Adrenal gland (tissue), 9 donors: ENCODE measurements at regions not wholly inside any gene's neighbourhood (a gene's known extent, or its start where the extent isn't known, plus 50 kb on each side); places are given as distances from the start of the nearest gene placed in this dataset.
"Not testable (repeated sequence)": the region's sequence is repeated elsewhere in the genome, so short reads cannot be mapped to it uniquely, and the experiment has no call there.

Experiments
- DNase-seq, 7 donors: peaks; one replicate each; pipeline ENCODE4 v3.0.0-alpha.2; 2019 to 2020
- H3K27ac ChIP-seq, 5 donors: fragments of 200-600 bp; sonication (generic) in 4 of 5; 1 replicate in 3 of 5; 2 replicates in 2 of 5; pipeline versions ENCODE4 v1.5.1 to v1.8.0; 2016 to 2020; ENCODE audit warnings: mild to moderate bottlenecking in 1 of 5
- H3K27me3 ChIP-seq: fragments of 200-600 bp; 2 replicates; pipeline ENCODE4 v1.8.0; 2021
- H3K36me3 ChIP-seq, 2 donors: fragments of 200-600 bp; replicated peaks in 1 of 2; 1 replicate in 1 of 2; 2 replicates in 1 of 2; pipeline versions ENCODE4 v1.5.1 to v1.8.0; 2018 to 2022
- H3K4me1 ChIP-seq, 2 donors: fragments of 200-600 bp; replicated peaks in 1 of 2; 1 replicate in 1 of 2; 2 replicates in 1 of 2; pipeline versions ENCODE4 v1.5.1 to v1.8.0; 2018 to 2021
- H3K4me3 ChIP-seq, 4 donors: fragments of 200-600 bp; sonication (generic) in 3 of 4; one replicate each; pipeline ENCODE4 v1.5.1; 2016 to 2018
- H3K9me3 ChIP-seq, 3 donors: fragments of 200-600 bp; sonication (generic) in 1 of 3; replicated peaks in 1 of 3; 1 replicate in 2 of 3; 2 replicates in 1 of 3; pipeline versions ENCODE4 v1.5.1 to v1.8.0; 2016 to 2021
- CTCF ChIP-seq, 6 experiments: fragments of 450-650 bp in 4 of 6; fragments of 200-600 bp in 2 of 6; sonication (generic) in 1 of 6; IDR thresholded peaks; 1 replicate in 5 of 6; 2 replicates in 1 of 6; pipeline versions ENCODE4 v1.5.1 to v1.8.0; 2016 to 2021; ENCODE audit warnings: antibody characterized with exemption in 6 of 6, mild to moderate bottlenecking in 2 of 6, moderate library complexity in 1 of 6
- POLR2A ChIP-seq, 2 donors: fragments of 450-650 bp; IDR thresholded peaks; one replicate each; pipeline ENCODE4 v1.6.1; 2017; ENCODE audit warnings: antibody characterized with exemption in 2 of 2, mild to moderate bottlenecking in 2 of 2, moderate library complexity in 1 of 2
- WGBS, 4 donors: extraction: QIAGEN DNeasy Blood & Tissue Kit in 2 of 4; methylation state at CpG; one replicate each; pipeline versions ENCODE4 v1.1.5 to v1.1.7; 2013 to 2017; 5-methylcytosine and 5-hydroxymethylcytosine counted together
- intact Hi-C, 2 donors: fragments of 100-400 bp; cut with DNase I; formaldehyde crosslinking; loops; one replicate each; pipeline versions ENCODE4 v1.14.1 to v1.15.0; 2022 to 2023
- donor health status: healthy with polysubstance abuse.
- donor health status: Bipolar disorder and iron deficiency.
- donor health status: DM: yes; HTN: yes; CAD: no.
- donor health status: DM: no; HTN: no; CAD: no.
- donor health status: DM: no; HTN: no; CAD: no.

DNA sequence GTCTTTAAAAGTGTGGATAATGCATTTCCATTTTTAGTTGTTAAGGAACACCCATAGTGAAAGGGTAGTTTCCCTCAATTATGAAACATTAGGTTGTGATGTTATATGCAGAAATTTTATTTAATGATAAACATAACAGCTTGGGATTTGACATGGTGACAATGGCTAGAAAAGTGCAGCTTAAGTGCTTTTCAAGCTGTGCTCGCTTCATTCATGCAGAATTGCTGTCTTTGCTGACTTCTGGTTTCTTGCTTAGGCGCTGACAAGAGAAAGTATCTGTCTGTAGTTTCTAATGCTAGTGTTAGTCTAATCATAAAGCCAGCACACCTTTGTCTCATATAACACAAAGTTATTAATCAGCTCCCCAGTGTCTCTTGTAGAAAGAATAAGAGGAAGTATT lies 170.0 kb downstream of the ARL5B start:
- no peak overlapping the region for H3K4me3 ChIP-seq
- H3K36me3 ChIP-seq: no peaks in the 10 kb centered on the region
- no peak for DNase-seq
- no peaks in the 10 kb centered on the region for H3K9me3 ChIP-seq
- no peak overlapping the region for H3K27ac ChIP-seq
- WGBS, 4 donors: 73 to 81% (median 75%) methylated on average over 2 of the region's 2 CpGs
- no peak for TF ChIP-seq CTCF (IDR thresholded peaks at IDR 0.05)
- TF ChIP-seq POLR2A (IDR thresholded peaks at IDR 0.05): no peak
- no peaks in the 10 kb centered on the region for H3K27me3 ChIP-seq
- no peaks in the 10 kb centered on the region for H3K4me1 ChIP-seq
- intact Hi-C loops: no loop called here

DNA sequence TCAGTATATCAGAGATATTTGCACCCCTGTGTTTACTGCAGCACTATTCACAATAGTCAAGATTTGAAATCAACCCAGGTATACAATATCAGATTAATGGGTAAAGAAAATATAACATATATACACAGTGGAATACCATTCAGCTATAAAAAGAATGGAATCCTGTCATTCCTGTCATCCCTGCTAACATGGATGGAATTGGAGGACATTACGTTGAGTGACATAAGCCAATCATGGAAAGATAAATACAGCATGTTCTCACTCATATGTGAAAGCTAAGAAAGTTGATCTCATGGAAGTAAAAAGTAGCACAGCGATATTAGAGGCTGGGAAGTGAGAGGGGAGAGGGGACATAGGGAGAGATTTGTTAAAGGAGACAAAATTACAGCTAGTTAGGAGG lies 171.0 kb downstream of the ARL5B start:
- Histone ChIP-seq H3K36me3 (no peaks in the 10 kb centered on the region), H3K27me3 (no peaks in the 10 kb centered on the region), H3K4me1 (no peaks in the 10 kb centered on the region), H3K27ac (no peak overlapping the region), H3K9me3 (no peaks in the 10 kb centered on the region), H3K4me3 (no peak overlapping the region)
- 69 to 82% (median 74%) methylated on average over 2 of the region's 2 CpGs for WGBS, 4 donors
- intact Hi-C loops: no loop called here
- DNase-seq: no peak
- TF ChIP-seq CTCF (IDR thresholded peaks at IDR 0.05) (no peak), POLR2A (IDR thresholded peaks at IDR 0.05) (no peak)

GRCh38 chr10:18856623-18857022 lies 192.0 kb upstream of the MALRD1 start:
- 75 to 82% (median 78%) methylated on average over 7 of the region's 7 CpGs for WGBS, 4 donors
- H3K4me3 ChIP-seq, H3K27me3 ChIP-seq, intact Hi-C loops, H3K27ac ChIP-seq, H3K36me3 ChIP-seq, H3K4me1 ChIP-seq, H3K9me3 ChIP-seq, DNase-seq: not testable (repeated sequence)

GRCh38 chr10:18859659-18860058 lies 188.9 kb upstream of the MALRD1 start:
- 60 to 71% (median 67%) methylated on average over 1 of the region's 1 CpG for WGBS, 4 donors
- H3K9me3 ChIP-seq: no peaks in the 10 kb centered on the region
- no peaks in the 10 kb centered on the region for H3K36me3 ChIP-seq
- no peak overlapping the region for H3K27ac ChIP-seq
- intact Hi-C loops: no loop called here
- H3K4me1 ChIP-seq: no peaks in the 10 kb centered on the region
- no peak for DNase-seq
- no peak overlapping the region for H3K4me3 ChIP-seq
- no peak for TF ChIP-seq POLR2A (IDR thresholded peaks at IDR 0.05)
- no peak for TF ChIP-seq CTCF (IDR thresholded peaks at IDR 0.05)
- no peaks in the 10 kb centered on the region for H3K27me3 ChIP-seq

GRCh38 chr10:18860186-18860585 lies 188.4 kb upstream of the MALRD1 start:
- intact Hi-C loops: no loop called here
- TF ChIP-seq POLR2A (IDR thresholded peaks at IDR 0.05) (no peak), CTCF (IDR thresholded peaks at IDR 0.05) (no peak)
- 49 to 57% (median 53%) methylated on average over 7 of the region's 7 CpGs for WGBS, 4 donors

More at GRCh38 chr10:18860186-18860585, 188.4 kb upstream of the MALRD1 start:
- Histone ChIP-seq H3K9me3 (no peaks in the 10 kb centered on the region), H3K4me3 (no peak overlapping the region), H3K4me1 (no peaks in the 10 kb centered on the region), H3K27ac (no peak overlapping the region), H3K27me3 (no peaks in the 10 kb centered on the region), H3K36me3 (no peaks in the 10 kb centered on the region)
- DNase-seq: no peak
